GM23338 (cell line): ENCODE measurements at regions not wholly inside any gene's neighbourhood (a gene's known extent, or its start where the extent isn't known, plus 50 kb on each side); places are given as distances from the start of the nearest gene placed in this dataset.

Experiments
- ATAC-seq: fragments of 200-7000 bp; cut with Tn5 transposase; 3 replicates; pipeline ENCODE4 v1.9.1; 2020
- DNase-seq: peaks from one replicate; pipeline ENCODE4 v3.0.0-alpha.2; 2015; ENCODE audit warnings: low spot score
- H2AFZ ChIP-seq: fragments of 200-600 bp; sonication (generic); 2 replicates; pipeline ENCODE4 v1.8.0; 2016; ENCODE audit warnings: antibody characterized with exemption, mild to moderate bottlenecking, moderate library complexity
- H3F3A ChIP-seq: fragments of 200-600 bp; sonication (generic); replicated peaks from 2 replicates; pipeline ENCODE4 v1.8.0; 2017; ENCODE audit warnings: antibody characterized with exemption, mixed run types, low read depth
- H3K27ac ChIP-seq: fragments of 200-600 bp; sonication (generic); 2 replicates; pipeline ENCODE4 v1.6.1; 2016; ENCODE audit warnings: low read depth
- H3K27me3 ChIP-seq: fragments of 200-600 bp; sonication (generic); 2 replicates; pipeline ENCODE4 v1.8.0; 2016; ENCODE audit warnings: mild to moderate bottlenecking, mixed run types, moderate library complexity; ENCODE audit not compliant: insufficient read depth
- H3K36me3 ChIP-seq: fragments of 200-600 bp; sonication (generic); 2 replicates; pipeline ENCODE4 v1.8.0; 2016; ENCODE audit warnings: mild to moderate bottlenecking; ENCODE audit not compliant: insufficient read depth
- H3K4me1 ChIP-seq: fragments of 200-600 bp; sonication (generic); 2 replicates; pipeline ENCODE4 v1.8.0; 2016; ENCODE audit warnings: mild to moderate bottlenecking, moderate library complexity; ENCODE audit not compliant: insufficient read depth
- H3K4me2 ChIP-seq: fragments of 200-600 bp; sonication (generic); 2 replicates; pipeline ENCODE4 v1.7.1; 2017; ENCODE audit warnings: mixed run types
- H3K4me3 ChIP-seq: fragments of 200-600 bp; sonication (generic); 2 replicates; pipeline ENCODE4 v1.6.1; 2016; ENCODE audit warnings: mixed run types
- H3K79me2 ChIP-seq: fragments of 200-600 bp; sonication (generic); replicated peaks from 2 replicates; pipeline ENCODE4 v1.8.0; 2017; ENCODE audit warnings: mild to moderate bottlenecking; ENCODE audit not compliant: insufficient read depth
- H3K9me2 ChIP-seq: fragments of 200-600 bp; sonication (generic); 2 replicates; pipeline ENCODE4 v1.8.0; 2017; ENCODE audit not compliant: insufficient read depth
- H4K20me1 ChIP-seq: fragments of 200-600 bp; sonication (generic); replicated peaks from 2 replicates; pipeline ENCODE4 v1.8.0; 2017; ENCODE audit warnings: mild to moderate bottlenecking; ENCODE audit not compliant: insufficient read depth
- H3K27ac Mint-ChIP-seq: 2 replicates; pipeline ENCODE4 v1.8.0; 2020; ENCODE audit warnings: inconsistent platforms, mild to moderate bottlenecking, moderate library complexity, mixed read lengths
- H3K27me3 Mint-ChIP-seq: 3 replicates; pipeline ENCODE4 v1.8.0; 2022; ENCODE audit warnings: low read depth, mild to moderate bottlenecking, moderate library complexity, mixed read lengths, inconsistent platforms; ENCODE audit not compliant: insufficient read depth, poor library complexity
- H3K36me3 Mint-ChIP-seq: 3 replicates; pipeline ENCODE4 v1.8.0; 2021; ENCODE audit warnings: low read depth, mild to moderate bottlenecking, inconsistent platforms, moderate library complexity, mixed read lengths
- H3K4me1 Mint-ChIP-seq: 3 replicates; pipeline ENCODE4 v1.8.0; 2020; ENCODE audit warnings: mild to moderate bottlenecking, inconsistent platforms, mixed read lengths
- H3K4me3 Mint-ChIP-seq: 3 replicates; pipeline ENCODE4 v1.8.0; 2021; ENCODE audit warnings: moderate library complexity, mild to moderate bottlenecking, inconsistent platforms, mixed read lengths
- H3K9me3 Mint-ChIP-seq: 3 replicates; pipeline ENCODE4 v1.8.0; 2020; ENCODE audit warnings: moderate library complexity, mild to moderate bottlenecking, inconsistent platforms, mixed read lengths
- CREB1 ChIP-seq: fragments of 250-450 bp; sonication (Bioruptor Pico); IDR thresholded peaks from 2 replicates; pipeline ENCODE4 v1.5.0; 2020; ENCODE audit warnings: low read depth, mild to moderate bottlenecking, moderate library complexity
- ETS1 ChIP-seq: IDR thresholded peaks from 2 replicates; pipeline ENCODE4 v1.6.1; 2016; ENCODE audit warnings: antibody characterized with exemption
- EZH2phosphoT487 ChIP-seq: fragments of 200-600 bp; sonication (generic); IDR thresholded peaks from one replicate; pipeline ENCODE4 v1.8.1; 2018; ENCODE audit warnings: antibody characterized with exemption; ENCODE audit not compliant: unreplicated experiment
- POLR2AphosphoS5 ChIP-seq: IDR thresholded peaks from 2 replicates; pipeline ENCODE4 v1.6.1; 2016; ENCODE audit warnings: antibody characterized with exemption, low read depth
- REST ChIP-seq: IDR thresholded peaks from one replicate; pipeline ENCODE4 v1.6.1; 2018; ENCODE audit warnings: antibody characterized with exemption; ENCODE audit not compliant: unreplicated experiment
- ZNF462 ChIP-seq: fragments of 250-450 bp; sonication (Bioruptor Pico); IDR thresholded peaks from 2 replicates; pipeline ENCODE4 v1.5.0; 2020; ENCODE audit warnings: mild to moderate bottlenecking, moderate library complexity

GRCh38 chr18:61203151-61203550, 130.1 kb upstream of the CDH20 start:
- Mint-ChIP-seq H3K4me3 (no peak overlapping the region), H3K27ac (no peak overlapping the region; the same call in 1 of the 2 replicates), H3K4me1 (peaks cover 2% of the 10 kb centered on the region; the same call in 2 of the 3 replicates), H3K36me3 (no peaks in the 10 kb centered on the region), H3K27me3 (peaks cover 4% of the 10 kb centered on the region), H3K9me3 (no peaks in the 10 kb centered on the region)
- Histone ChIP-seq H3K79me2 (no peaks in the 10 kb centered on the region), H2AFZ (no peak overlapping the region), H3K9me2 (no peaks in the 10 kb centered on the region), H3K27me3 (no peaks in the 10 kb centered on the region), H3K27ac (no peak overlapping the region), H4K20me1 (no peaks in the 10 kb centered on the region), H3K4me2 (no peak overlapping the region), H3K4me3 (no peak overlapping the region), H3K36me3 (no peaks in the 10 kb centered on the region), H3F3A (no peaks in the 10 kb centered on the region), H3K4me1 (no peaks in the 10 kb centered on the region)
- DNase-seq = no peak
- ATAC-seq = no peak
- no peak for TF ChIP-seq POLR2AphosphoS5
- no peak for TF ChIP-seq ETS1
- no peak for TF ChIP-seq EZH2phosphoT487
- no peak for TF ChIP-seq CREB1
- no peak for TF ChIP-seq ZNF462
- TF ChIP-seq REST = no peak
